Smooth muscle cell (in vitro differentiated cells): ENCODE measurements at regions not wholly inside any gene's neighbourhood (a gene's known extent, or its start where the extent isn't known, plus 50 kb on each side); places are given as distances from the start of the nearest gene placed in this dataset.

Experiments
- DNase-seq: peaks from one replicate; lab custom pipeline; 2025; ENCODE audit not compliant: unreplicated experiment; lab: John Stamatoyannopoulos, UW
- H2AFZ ChIP-seq: fragments of 200-600 bp; sonication (generic); 2 replicates; pipeline ENCODE4 v1.6.0; 2016; ENCODE audit warnings: antibody characterized with exemption, low read depth, mild to moderate bottlenecking
- H3F3A ChIP-seq: fragments of 200-600 bp; sonication (generic); 2 replicates; pipeline ENCODE4 v1.6.0; 2017; ENCODE audit warnings: antibody characterized with exemption, low read depth
- H3K27ac ChIP-seq: fragments of 200-600 bp; sonication (generic); 2 replicates; pipeline ENCODE4 v1.5.1; 2016; ENCODE audit warnings: low read depth, mild to moderate bottlenecking
- H3K27me3 ChIP-seq: fragments of 200-600 bp; sonication (generic); 2 replicates; pipeline ENCODE4 v1.6.1; 2016; ENCODE audit warnings: low read depth, mild to moderate bottlenecking
- H3K36me3 ChIP-seq: fragments of 200-600 bp; sonication (generic); 2 replicates; pipeline ENCODE4 v1.5.1; 2016; ENCODE audit warnings: low read depth
- H3K4me1 ChIP-seq: fragments of 200-600 bp; sonication (generic); 2 replicates; pipeline ENCODE4 v1.5.1; 2016; ENCODE audit warnings: low read depth
- H3K4me2 ChIP-seq: fragments of 200-600 bp; sonication (generic); 2 replicates; pipeline ENCODE4 v1.6.0; 2016; ENCODE audit warnings: mild to moderate bottlenecking
- H3K4me3 ChIP-seq: fragments of 200-600 bp; sonication (generic); 2 replicates; pipeline ENCODE4 v1.5.1; 2016; ENCODE audit warnings: mild to moderate bottlenecking
- H3K79me2 ChIP-seq: fragments of 200-600 bp; sonication (generic); 2 replicates; pipeline ENCODE4 v1.6.0; 2016; ENCODE audit warnings: low read depth, mild to moderate bottlenecking
- H3K9ac ChIP-seq: fragments of 200-600 bp; sonication (generic); 2 replicates; pipeline ENCODE4 v1.6.0; 2016; ENCODE audit warnings: low read depth
- H3K9me3 ChIP-seq: fragments of 200-600 bp; sonication (generic); replicated peaks from 2 replicates; pipeline ENCODE4 v1.5.1; 2016; ENCODE audit warnings: low read depth
- H4K20me1 ChIP-seq: fragments of 200-600 bp; sonication (generic); 2 replicates; pipeline ENCODE4 v1.6.0; 2016; ENCODE audit warnings: low read depth
- CTCF ChIP-seq: fragments of 200-600 bp; sonication (generic); IDR thresholded peaks from 2 replicates; pipeline ENCODE4 v1.5.1; 2017; ENCODE audit warnings: borderline replicate concordance, mild to moderate bottlenecking, antibody characterized with exemption; ENCODE audit not compliant: insufficient read depth, poor library complexity, severe bottlenecking
- WGBS: methylation state at CpG from one replicate; pipeline ENCODE4 v1.1.7; 2016; ENCODE audit warnings: low lambda C conversion rate; 5-methylcytosine and 5-hydroxymethylcytosine counted together

DNA sequence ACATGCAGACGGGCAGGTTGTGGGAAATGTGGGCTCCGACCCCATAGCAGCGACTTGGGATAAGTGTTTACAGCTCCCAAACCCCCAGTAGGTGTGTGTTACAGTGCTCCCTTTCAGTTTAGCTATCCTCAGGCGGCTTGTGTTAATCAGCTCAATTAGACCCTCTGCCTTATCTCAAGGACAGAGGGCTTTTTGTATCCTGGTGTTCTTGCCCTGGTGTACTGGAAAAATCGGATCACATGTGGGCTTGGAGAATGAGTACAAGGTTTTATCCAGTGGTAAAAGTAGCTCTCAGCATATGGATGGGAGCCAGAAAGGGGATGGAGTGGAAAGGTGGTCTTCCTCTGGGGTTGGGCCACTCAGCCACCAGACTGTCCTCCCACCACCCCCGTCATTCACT lies 264.7 kb upstream of the SYT4 start:
- no peaks in the 10 kb centered on the region for H3K79me2 ChIP-seq
- 77% methylated on average over 6 of the region's 6 CpGs for WGBS
- no peak overlapping the region for H2AFZ ChIP-seq
- no peaks in the 10 kb centered on the region for H3F3A ChIP-seq
- no peaks in the 10 kb centered on the region for H3K27me3 ChIP-seq
- H3K4me2 ChIP-seq: no peak overlapping the region
- H3K4me3 ChIP-seq: no peak overlapping the region
- no peaks in the 10 kb centered on the region for H4K20me1 ChIP-seq
- H3K4me1 ChIP-seq: no peaks in the 10 kb centered on the region
- H3K9ac ChIP-seq: no peak overlapping the region
- DNase-seq: no peak
- H3K9me3 ChIP-seq: no peaks in the 10 kb centered on the region
- no peak for TF ChIP-seq CTCF
- no peaks in the 10 kb centered on the region for H3K36me3 ChIP-seq
- no peak overlapping the region for H3K27ac ChIP-seq

- Histone ChIP-seq H3K4me2 (no peak overlapping the region), H3K27ac (no peak overlapping the region), H3F3A (no peaks in the 10 kb centered on the region), H3K9me3 (no peaks in the 10 kb centered on the region), H3K36me3 (no peaks in the 10 kb centered on the region), H3K9ac (no peak overlapping the region), H4K20me1 (no peaks in the 10 kb centered on the region), H3K27me3 (no peaks in the 10 kb centered on the region), H3K4me3 (no peak overlapping the region), H2AFZ (no peak overlapping the region), H3K79me2 (no peaks in the 10 kb centered on the region), H3K4me1 (no peaks in the 10 kb centered on the region)
- WGBS: 89% methylated on average over 4 of the region's 4 CpGs
- no peak for TF ChIP-seq CTCF
- no peak for DNase-seq
These were observed 265.9 kb upstream of the SYT4 start for GRCh38 chr18:43543236-43543635.

DNA sequence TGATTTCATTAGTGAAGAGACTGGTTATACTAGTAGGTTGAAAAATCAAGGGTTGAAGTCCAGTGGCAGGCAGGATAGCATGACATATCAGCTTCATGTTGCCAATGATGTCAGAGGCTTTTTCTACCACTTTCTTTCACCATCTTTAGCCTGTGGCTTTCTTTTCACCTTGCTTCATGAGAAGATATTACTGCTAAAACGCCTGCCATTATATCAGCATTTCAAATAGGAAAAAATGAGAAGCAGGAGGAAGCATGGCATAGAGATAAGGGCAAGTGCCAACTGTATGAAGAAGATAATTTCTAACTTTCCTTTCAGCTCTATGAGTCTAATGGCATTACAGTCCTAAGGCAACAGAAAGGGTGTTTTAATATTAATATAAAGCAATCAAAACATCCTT lies 270.2 kb upstream of the SYT4 start:
- Histone ChIP-seq H3K4me1 (no peaks in the 10 kb centered on the region), H3K36me3 (no peaks in the 10 kb centered on the region), H3F3A (no peaks in the 10 kb centered on the region), H2AFZ (no peak overlapping the region), H4K20me1 (no peaks in the 10 kb centered on the region), H3K27ac (no peak overlapping the region), H3K27me3 (no peaks in the 10 kb centered on the region), H3K4me3 (no peak overlapping the region), H3K9me3 (no peaks in the 10 kb centered on the region), H3K4me2 (no peak overlapping the region), H3K9ac (no peak overlapping the region), H3K79me2 (no peaks in the 10 kb centered on the region)
- no peak for DNase-seq
- 77% methylated on average over 1 of the region's 1 CpG for WGBS
- TF ChIP-seq CTCF: no peak

GRCh38 chr18:43559507-43559906 lies 282.2 kb upstream of the SYT4 start:
- H4K20me1 ChIP-seq: no peaks in the 10 kb centered on the region
- no peak for DNase-seq
- peaks cover 2% of the 10 kb centered on the region for H3K4me1 ChIP-seq
- H3K4me2 ChIP-seq: no peak overlapping the region
- no peak for TF ChIP-seq CTCF
- no peak overlapping the region for H3K9ac ChIP-seq
- H3K4me3 ChIP-seq: no peak overlapping the region
- no peaks in the 10 kb centered on the region for H3K36me3 ChIP-seq
- peaks cover 5% of the 10 kb centered on the region for H3K27me3 ChIP-seq
- H3F3A ChIP-seq: no peaks in the 10 kb centered on the region
- H3K9me3 ChIP-seq: no peaks in the 10 kb centered on the region
- H3K27ac ChIP-seq: no peak overlapping the region
- WGBS: 89% methylated on average over 3 of the region's 3 CpGs
- no peak overlapping the region for H2AFZ ChIP-seq
- H3K79me2 ChIP-seq: no peaks in the 10 kb centered on the region
